IMR-90 (cell line): ENCODE measurements at regions not wholly inside any gene's neighbourhood (a gene's known extent, or its start where the extent isn't known, plus 50 kb on each side); places are given as distances from the start of the nearest gene placed in this dataset.

Source experiments
- BHLHE40 ChIP-seq: fragments of 150-350 bp; IDR thresholded peaks from 2 replicates; pipeline ENCODE4 v1.6.1; 2016; ENCODE audit warnings: mild to moderate bottlenecking, low read depth, low read length
- POLR2A ChIP-seq: IDR thresholded peaks from 2 replicates; pipeline ENCODE4 v1.6.1; 2012; ENCODE audit warnings: mild to moderate bottlenecking, low read depth, low read length
- RAD21 ChIP-seq: IDR thresholded peaks from 2 replicates; pipeline ENCODE4 v1.6.1; 2012; ENCODE audit warnings: low read length, improper control_type of control experiment
- TF ChIP-seq, protein P1 (sequence below): conservative IDR thresholded peaks from 2 replicates; pipeline ENCODE4 v1.5.1; 2012; ENCODE audit warnings: mild to moderate bottlenecking, low read depth, low read length, improper control_type of control experiment

DNA sequence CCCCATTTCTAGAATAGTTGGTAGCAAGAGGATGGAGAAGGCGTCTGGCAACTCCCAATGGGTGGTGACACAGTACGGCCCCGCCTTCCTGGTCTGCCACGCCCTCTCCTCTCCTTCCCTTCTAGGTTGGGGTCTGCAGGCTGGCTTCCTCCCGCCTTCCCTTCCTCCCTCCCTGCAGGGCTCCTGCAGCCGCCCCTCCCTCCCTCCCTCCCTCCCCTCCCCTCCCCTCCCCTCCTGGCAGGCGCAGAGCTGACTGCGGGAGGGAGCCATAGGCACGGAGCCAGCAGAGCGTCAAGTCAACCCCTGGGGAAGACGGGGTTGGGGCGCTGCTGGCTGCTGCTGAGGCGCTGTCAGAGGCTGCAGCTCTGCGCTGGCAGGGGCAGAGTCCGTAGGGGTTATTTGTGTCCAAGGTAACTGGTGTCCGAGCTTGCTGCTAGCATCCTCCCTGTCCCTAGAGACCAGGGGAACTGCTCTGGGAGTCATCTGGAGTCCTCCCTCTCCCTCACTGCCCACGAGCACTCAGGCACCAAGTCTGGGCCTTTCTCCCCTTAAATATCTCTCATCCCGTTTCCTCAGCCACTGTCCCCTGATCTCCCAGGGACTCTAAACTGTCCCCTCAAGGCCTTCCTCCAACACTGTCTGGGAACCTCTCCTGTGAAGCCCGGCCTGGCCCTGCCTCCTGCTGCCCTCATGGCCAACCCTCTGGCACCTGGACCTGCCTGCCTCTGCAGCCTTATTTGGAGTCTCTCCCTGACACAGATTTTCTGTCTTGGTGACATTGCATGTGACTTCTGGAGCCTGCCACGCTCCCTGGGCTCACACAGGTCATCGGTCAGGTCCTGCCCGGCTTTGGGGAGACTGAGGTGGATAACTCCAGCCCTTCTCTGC, 57.4 kb upstream of the ACOT11 start:
- TF ChIP-seq, protein P1, sequence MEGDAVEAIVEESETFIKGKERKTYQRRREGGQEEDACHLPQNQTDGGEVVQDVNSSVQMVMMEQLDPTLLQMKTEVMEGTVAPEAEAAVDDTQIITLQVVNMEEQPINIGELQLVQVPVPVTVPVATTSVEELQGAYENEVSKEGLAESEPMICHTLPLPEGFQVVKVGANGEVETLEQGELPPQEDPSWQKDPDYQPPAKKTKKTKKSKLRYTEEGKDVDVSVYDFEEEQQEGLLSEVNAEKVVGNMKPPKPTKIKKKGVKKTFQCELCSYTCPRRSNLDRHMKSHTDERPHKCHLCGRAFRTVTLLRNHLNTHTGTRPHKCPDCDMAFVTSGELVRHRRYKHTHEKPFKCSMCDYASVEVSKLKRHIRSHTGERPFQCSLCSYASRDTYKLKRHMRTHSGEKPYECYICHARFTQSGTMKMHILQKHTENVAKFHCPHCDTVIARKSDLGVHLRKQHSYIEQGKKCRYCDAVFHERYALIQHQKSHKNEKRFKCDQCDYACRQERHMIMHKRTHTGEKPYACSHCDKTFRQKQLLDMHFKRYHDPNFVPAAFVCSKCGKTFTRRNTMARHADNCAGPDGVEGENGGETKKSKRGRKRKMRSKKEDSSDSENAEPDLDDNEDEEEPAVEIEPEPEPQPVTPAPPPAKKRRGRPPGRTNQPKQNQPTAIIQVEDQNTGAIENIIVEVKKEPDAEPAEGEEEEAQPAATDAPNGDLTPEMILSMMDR = no peak
- TF ChIP-seq POLR2A = no peak
- no peak for TF ChIP-seq BHLHE40
- no peak for TF ChIP-seq RAD21
